Ishikawa (cell line): ENCODE measurements at regions not wholly inside any gene's neighbourhood (a gene's known extent, or its start where the extent isn't known, plus 50 kb on each side); places are given as distances from the start of the nearest gene placed in this dataset.

Source experiments
- CEBPB ChIP-seq: IDR thresholded peaks from 2 replicates; pipeline ENCODE4 v1.6.1; 2012
- CREB1 ChIP-seq: IDR thresholded peaks from 2 replicates; pipeline ENCODE4 v1.6.1; 2012; ENCODE audit warnings: low read depth
- EGR1 ChIP-seq: IDR thresholded peaks from 2 replicates; pipeline ENCODE4 v1.6.1; 2012
- EP300 ChIP-seq: IDR thresholded peaks from 2 replicates; pipeline ENCODE4 v1.6.1; 2012; ENCODE audit warnings: borderline replicate concordance
- FOXM1 ChIP-seq: IDR thresholded peaks from 2 replicates; pipeline ENCODE4 v1.6.1; 2012; ENCODE audit warnings: low read depth, borderline replicate concordance
- NFIC ChIP-seq: IDR thresholded peaks from 2 replicates; pipeline ENCODE4 v1.6.1; 2012
- RAD21 ChIP-seq: IDR thresholded peaks from 2 replicates; pipeline ENCODE4 v1.6.1; 2012; ENCODE audit warnings: low read depth
- TAF1 ChIP-seq: IDR thresholded peaks from 2 replicates; pipeline ENCODE4 v1.6.1; 2012; ENCODE audit warnings: low read depth, mild to moderate bottlenecking
- TCF12 ChIP-seq: IDR thresholded peaks from 2 replicates; pipeline ENCODE4 v1.6.1; 2012; ENCODE audit warnings: low read depth
- TEAD4 ChIP-seq: IDR thresholded peaks from 2 replicates; pipeline ENCODE4 v1.6.1; 2012
- USF1 ChIP-seq: IDR thresholded peaks from 2 replicates; pipeline ENCODE4 v1.6.1; 2012
- YY1 ChIP-seq: IDR thresholded peaks from 2 replicates; pipeline ENCODE4 v1.6.1; 2012; ENCODE audit warnings: low read depth
- ZBTB7A ChIP-seq: IDR thresholded peaks from 2 replicates; pipeline ENCODE4 v1.6.1; 2012; ENCODE audit warnings: low read depth
- TF ChIP-seq, protein P1 (sequence below): IDR thresholded peaks from 2 replicates; pipeline ENCODE4 v1.6.1; 2012; ENCODE audit warnings: low read depth, mild to moderate bottlenecking
- TF ChIP-seq, protein P2 (sequence below): IDR thresholded peaks from 2 replicates; pipeline ENCODE4 v1.6.1; 2012

DNA sequence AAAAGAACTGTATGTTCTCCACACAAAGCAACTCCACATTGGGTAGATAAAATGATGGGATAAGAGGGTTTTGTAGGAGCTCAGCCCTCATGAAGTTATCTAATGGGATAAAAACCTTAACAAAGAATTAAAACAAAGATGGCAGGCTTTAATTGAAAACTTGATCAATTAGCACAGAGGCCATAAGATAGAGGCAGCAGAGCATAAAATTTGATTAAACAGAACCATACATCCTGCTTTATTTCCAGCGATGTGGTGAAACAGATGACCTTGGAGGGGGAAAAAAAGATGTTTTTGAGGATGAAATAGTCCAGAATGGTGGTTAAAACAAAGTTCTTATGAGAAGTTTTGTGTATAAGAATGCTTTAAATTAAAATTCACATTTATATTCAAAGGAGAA is 130.9 kb upstream of the ALCAM start:
- TF ChIP-seq ZBTB7A = no peak
- TF ChIP-seq CREB1 = no peak
- TF ChIP-seq YY1 = no peak
- TF ChIP-seq, protein P1, sequence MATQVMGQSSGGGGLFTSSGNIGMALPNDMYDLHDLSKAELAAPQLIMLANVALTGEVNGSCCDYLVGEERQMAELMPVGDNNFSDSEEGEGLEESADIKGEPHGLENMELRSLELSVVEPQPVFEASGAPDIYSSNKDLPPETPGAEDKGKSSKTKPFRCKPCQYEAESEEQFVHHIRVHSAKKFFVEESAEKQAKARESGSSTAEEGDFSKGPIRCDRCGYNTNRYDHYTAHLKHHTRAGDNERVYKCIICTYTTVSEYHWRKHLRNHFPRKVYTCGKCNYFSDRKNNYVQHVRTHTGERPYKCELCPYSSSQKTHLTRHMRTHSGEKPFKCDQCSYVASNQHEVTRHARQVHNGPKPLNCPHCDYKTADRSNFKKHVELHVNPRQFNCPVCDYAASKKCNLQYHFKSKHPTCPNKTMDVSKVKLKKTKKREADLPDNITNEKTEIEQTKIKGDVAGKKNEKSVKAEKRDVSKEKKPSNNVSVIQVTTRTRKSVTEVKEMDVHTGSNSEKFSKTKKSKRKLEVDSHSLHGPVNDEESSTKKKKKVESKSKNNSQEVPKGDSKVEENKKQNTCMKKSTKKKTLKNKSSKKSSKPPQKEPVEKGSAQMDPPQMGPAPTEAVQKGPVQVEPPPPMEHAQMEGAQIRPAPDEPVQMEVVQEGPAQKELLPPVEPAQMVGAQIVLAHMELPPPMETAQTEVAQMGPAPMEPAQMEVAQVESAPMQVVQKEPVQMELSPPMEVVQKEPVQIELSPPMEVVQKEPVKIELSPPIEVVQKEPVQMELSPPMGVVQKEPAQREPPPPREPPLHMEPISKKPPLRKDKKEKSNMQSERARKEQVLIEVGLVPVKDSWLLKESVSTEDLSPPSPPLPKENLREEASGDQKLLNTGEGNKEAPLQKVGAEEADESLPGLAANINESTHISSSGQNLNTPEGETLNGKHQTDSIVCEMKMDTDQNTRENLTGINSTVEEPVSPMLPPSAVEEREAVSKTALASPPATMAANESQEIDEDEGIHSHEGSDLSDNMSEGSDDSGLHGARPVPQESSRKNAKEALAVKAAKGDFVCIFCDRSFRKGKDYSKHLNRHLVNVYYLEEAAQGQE = no peak
- TF ChIP-seq RAD21 = no peak
- no peak for TF ChIP-seq CEBPB
- TF ChIP-seq EGR1 = no peak
- TF ChIP-seq USF1 = no peak
- no peak for TF ChIP-seq EP300
- TF ChIP-seq TEAD4 = no peak
- TF ChIP-seq NFIC = no peak

- TF ChIP-seq CREB1 (no peak), EP300 (no peak), NFIC (no peak), FOXM1 (no peak), TEAD4 (no peak), CEBPB (no peak), YY1 (no peak), ZBTB7A (no peak), TAF1 (no peak), RAD21 (no peak), TCF12 (no peak), EGR1 (no peak), USF1 (no peak)
- TF ChIP-seq, protein P1 = no peak
- TF ChIP-seq, protein P2, sequence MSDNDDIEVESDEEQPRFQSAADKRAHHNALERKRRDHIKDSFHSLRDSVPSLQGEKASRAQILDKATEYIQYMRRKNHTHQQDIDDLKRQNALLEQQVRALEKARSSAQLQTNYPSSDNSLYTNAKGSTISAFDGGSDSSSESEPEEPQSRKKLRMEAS = no peak
Observed at GRCh38 chr3:105238367-105238766, 128.3 kb upstream of the ALCAM start.

DNA sequence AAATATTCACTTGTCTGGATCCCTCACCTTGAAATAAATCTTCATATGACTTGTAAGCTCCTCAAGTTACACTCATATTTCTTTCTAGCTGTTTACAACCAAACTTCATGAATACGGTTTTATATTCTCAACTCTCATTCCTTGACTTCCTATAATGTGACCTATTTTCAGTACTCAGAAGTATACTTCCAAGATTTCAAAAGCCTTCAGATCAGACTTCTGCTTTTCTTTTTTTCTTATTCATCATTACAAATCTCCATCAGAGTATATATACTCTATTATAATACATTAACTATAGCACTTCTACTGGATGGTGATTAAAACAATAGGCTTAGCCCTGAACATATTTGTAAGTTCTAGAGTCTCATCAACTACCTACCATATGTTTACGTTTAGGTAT is 123.6 kb upstream of the ALCAM start:
- TF ChIP-seq TEAD4 = no peak
- TF ChIP-seq NFIC = no peak
- TF ChIP-seq TAF1 = no peak
- TF ChIP-seq ZBTB7A = no peak
- TF ChIP-seq USF1 = no peak
- TF ChIP-seq, protein P2 = no peak
- TF ChIP-seq CEBPB = no peak
- TF ChIP-seq FOXM1 = no peak
- no peak for TF ChIP-seq EGR1
- TF ChIP-seq, protein P1 = no peak
- no peak for TF ChIP-seq TCF12
- TF ChIP-seq YY1 = no peak
- no peak for TF ChIP-seq EP300
- TF ChIP-seq RAD21 = no peak
- no peak for TF ChIP-seq CREB1

GRCh38 chr3:105246536-105246935 is 120.2 kb upstream of the ALCAM start:
- TF ChIP-seq TEAD4 (no peak), CREB1 (no peak), RAD21 (no peak), TAF1 (no peak), ZBTB7A (no peak), TCF12 (no peak), FOXM1 (no peak), EGR1 (no peak), CEBPB (no peak), YY1 (no peak), EP300 (no peak), USF1 (no peak)
- TF ChIP-seq, protein P2 = no peak
- TF ChIP-seq, protein P1 = no peak
